PC-9 (cell line): ENCODE measurements at regions not wholly inside any gene's neighbourhood (a gene's known extent, or its start where the extent isn't known, plus 50 kb on each side); places are given as distances from the start of the nearest gene placed in this dataset.

Experiments
- CTCF ChIP-seq: fragments of 200-600 bp; sonication (generic); conservative IDR thresholded peaks from 2 replicates; pipeline ENCODE4 v1.6.1; 2017; ENCODE audit warnings: mixed run types, antibody characterized with exemption, mild to moderate bottlenecking, moderate library complexity
- EZH2 ChIP-seq: fragments of 200-600 bp; sonication (generic); IDR thresholded peaks from 2 replicates; pipeline ENCODE4 v1.8.0; 2017; ENCODE audit warnings: antibody characterized with exemption, low read depth

GRCh38 chrX:916230-916599 lies 285.6 kb downstream of the SHOX start:
- TF ChIP-seq EZH2 (no peak), CTCF (no peak)
